ENCODE measurements at regions not wholly inside any gene's neighbourhood (a gene's known extent, or its start where the extent isn't known, plus 50 kb on each side); places are given as distances from the start of the nearest gene placed in this dataset.

DNA sequence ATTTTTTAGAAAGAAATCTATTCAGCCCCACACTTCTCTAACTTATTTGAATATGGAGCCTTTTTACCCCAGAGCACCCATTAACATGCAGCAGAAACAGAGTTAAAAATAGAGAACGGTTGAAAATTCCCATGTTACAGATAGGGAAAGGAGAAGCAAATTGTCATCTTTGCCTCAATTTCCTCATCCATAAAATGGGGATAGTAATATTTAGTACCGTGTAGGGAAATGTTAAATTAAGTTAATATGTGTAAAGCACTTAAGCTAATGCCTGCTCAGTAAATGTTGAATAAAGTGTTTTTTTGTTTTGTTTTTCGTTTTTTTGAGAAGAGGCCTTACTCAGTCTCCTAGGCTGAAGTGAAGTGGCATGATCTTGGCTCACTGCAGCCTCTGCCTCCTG is 50.3 kb downstream of the NAV1 start:
- TF ChIP-seq GLIS3 (CRISPR knock-in tag; IDR thresholded peaks at IDR 0.05) (no peak), ZNF565 (CRISPR knock-in tag; conservative IDR thresholded peaks at IDR 0.05; ENCODE audit: low read depth) (no peak), PPARA (CRISPR knock-in tag; IDR thresholded peaks at IDR 0.05; ENCODE audit: borderline replicate concordance) (no peak), CSDC2 (CRISPR knock-in tag; IDR thresholded peaks at IDR 0.05) (no peak), ARNTL (CRISPR knock-in tag; IDR thresholded peaks at IDR 0.05; ENCODE audit: borderline replicate concordance, low read depth) (no peak), ESRRG (CRISPR knock-in tag; IDR thresholded peaks at IDR 0.05) (no peak), ZFP3 (CRISPR knock-in tag; IDR thresholded peaks at IDR 0.05) (no peak), ZNF70 (CRISPR knock-in tag; IDR thresholded peaks at IDR 0.05) (no peak), BACH2 (CRISPR knock-in tag; IDR thresholded peaks at IDR 0.05; ENCODE audit: borderline replicate concordance) (no peak), ZC3H10 (CRISPR knock-in tag; IDR thresholded peaks at IDR 0.05) (no peak), ISL1 (CRISPR knock-in tag; IDR thresholded peaks at IDR 0.05) (no peak), ZFP30 (CRISPR knock-in tag; IDR thresholded peaks at IDR 0.05) (no peak), SNAI2 (CRISPR knock-in tag; IDR thresholded peaks at IDR 0.05) (no peak), TCF4 (CRISPR knock-in tag; IDR thresholded peaks at IDR 0.05; ENCODE audit: borderline replicate concordance) (no peak), ZNF8 (CRISPR knock-in tag; IDR thresholded peaks at IDR 0.05) (no peak), OSR1 (CRISPR knock-in tag; IDR thresholded peaks at IDR 0.05) (no peak), RARB (CRISPR knock-in tag; IDR thresholded peaks at IDR 0.05) (no peak)
- TF ChIP-seq, protein P1, sequence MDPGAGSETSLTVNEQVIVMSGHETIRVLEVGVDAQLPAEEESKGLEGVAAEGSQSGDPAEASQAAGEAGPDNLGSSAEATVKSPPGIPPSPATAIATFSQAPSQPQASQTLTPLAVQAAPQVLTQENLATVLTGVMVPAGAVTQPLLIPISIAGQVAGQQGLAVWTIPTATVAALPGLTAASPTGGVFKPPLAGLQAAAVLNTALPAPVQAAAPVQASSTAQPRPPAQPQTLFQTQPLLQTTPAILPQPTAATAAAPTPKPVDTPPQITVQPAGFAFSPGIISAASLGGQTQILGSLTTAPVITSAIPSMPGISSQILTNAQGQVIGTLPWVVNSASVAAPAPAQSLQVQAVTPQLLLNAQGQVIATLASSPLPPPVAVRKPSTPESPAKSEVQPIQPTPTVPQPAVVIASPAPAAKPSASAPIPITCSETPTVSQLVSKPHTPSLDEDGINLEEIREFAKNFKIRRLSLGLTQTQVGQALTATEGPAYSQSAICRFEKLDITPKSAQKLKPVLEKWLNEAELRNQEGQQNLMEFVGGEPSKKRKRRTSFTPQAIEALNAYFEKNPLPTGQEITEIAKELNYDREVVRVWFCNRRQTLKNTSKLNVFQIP (CRISPR knock-in tag; IDR thresholded peaks at IDR 0.05; ENCODE audit: borderline replicate concordance, low read depth) = no peak
- TF ChIP-seq, protein P2, sequence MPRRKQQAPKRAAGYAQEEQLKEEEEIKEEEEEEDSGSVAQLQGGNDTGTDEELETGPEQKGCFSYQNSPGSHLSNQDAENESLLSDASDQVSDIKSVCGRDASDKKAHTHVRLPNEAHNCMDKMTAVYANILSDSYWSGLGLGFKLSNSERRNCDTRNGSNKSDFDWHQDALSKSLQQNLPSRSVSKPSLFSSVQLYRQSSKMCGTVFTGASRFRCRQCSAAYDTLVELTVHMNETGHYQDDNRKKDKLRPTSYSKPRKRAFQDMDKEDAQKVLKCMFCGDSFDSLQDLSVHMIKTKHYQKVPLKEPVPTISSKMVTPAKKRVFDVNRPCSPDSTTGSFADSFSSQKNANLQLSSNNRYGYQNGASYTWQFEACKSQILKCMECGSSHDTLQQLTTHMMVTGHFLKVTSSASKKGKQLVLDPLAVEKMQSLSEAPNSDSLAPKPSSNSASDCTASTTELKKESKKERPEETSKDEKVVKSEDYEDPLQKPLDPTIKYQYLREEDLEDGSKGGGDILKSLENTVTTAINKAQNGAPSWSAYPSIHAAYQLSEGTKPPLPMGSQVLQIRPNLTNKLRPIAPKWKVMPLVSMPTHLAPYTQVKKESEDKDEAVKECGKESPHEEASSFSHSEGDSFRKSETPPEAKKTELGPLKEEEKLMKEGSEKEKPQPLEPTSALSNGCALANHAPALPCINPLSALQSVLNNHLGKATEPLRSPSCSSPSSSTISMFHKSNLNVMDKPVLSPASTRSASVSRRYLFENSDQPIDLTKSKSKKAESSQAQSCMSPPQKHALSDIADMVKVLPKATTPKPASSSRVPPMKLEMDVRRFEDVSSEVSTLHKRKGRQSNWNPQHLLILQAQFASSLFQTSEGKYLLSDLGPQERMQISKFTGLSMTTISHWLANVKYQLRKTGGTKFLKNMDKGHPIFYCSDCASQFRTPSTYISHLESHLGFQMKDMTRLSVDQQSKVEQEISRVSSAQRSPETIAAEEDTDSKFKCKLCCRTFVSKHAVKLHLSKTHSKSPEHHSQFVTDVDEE (CRISPR knock-in tag; IDR thresholded peaks at IDR 0.05) = no peak
- TF ChIP-seq, protein P3, sequence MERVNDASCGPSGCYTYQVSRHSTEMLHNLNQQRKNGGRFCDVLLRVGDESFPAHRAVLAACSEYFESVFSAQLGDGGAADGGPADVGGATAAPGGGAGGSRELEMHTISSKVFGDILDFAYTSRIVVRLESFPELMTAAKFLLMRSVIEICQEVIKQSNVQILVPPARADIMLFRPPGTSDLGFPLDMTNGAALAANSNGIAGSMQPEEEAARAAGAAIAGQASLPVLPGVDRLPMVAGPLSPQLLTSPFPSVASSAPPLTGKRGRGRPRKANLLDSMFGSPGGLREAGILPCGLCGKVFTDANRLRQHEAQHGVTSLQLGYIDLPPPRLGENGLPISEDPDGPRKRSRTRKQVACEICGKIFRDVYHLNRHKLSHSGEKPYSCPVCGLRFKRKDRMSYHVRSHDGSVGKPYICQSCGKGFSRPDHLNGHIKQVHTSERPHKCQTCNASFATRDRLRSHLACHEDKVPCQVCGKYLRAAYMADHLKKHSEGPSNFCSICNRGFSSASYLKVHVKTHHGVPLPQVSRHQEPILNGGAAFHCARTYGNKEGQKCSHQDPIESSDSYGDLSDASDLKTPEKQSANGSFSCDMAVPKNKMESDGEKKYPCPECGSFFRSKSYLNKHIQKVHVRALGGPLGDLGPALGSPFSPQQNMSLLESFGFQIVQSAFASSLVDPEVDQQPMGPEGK (CRISPR knock-in tag; IDR thresholded peaks at IDR 0.05; ENCODE audit: borderline replicate concordance) = no peak
- ATAC-seq = no peak

DNA sequence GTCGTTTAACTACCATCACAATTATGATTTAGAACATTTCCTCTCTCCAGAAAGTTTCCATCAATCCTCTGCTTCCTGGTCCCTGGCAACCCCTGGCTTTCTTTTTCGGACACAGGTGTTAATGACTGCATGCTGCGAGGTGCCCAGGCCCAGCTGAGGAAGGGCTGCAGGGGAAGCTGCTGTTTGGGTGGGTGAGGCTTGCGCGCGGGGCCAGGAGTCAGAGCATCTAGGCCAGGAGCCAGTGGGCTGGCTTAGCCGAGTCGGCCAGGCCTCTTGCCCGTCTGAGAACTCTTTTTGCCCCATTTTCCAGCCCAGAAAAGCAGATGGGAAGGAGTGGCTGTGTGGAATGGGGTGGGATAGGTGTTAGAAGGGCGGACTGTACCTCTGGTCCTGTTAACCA is 51.5 kb downstream of the NAV1 start:
- ATAC-seq = no peak
- TF ChIP-seq, protein P3 (CRISPR knock-in tag; IDR thresholded peaks at IDR 0.05; ENCODE audit: borderline replicate concordance) = no peak
- TF ChIP-seq GLIS3 (CRISPR knock-in tag; IDR thresholded peaks at IDR 0.05) = no peak
- no peak for TF ChIP-seq RARB (CRISPR knock-in tag; IDR thresholded peaks at IDR 0.05)
- no peak for TF ChIP-seq ZNF565 (CRISPR knock-in tag; conservative IDR thresholded peaks at IDR 0.05; ENCODE audit: low read depth)

DNA sequence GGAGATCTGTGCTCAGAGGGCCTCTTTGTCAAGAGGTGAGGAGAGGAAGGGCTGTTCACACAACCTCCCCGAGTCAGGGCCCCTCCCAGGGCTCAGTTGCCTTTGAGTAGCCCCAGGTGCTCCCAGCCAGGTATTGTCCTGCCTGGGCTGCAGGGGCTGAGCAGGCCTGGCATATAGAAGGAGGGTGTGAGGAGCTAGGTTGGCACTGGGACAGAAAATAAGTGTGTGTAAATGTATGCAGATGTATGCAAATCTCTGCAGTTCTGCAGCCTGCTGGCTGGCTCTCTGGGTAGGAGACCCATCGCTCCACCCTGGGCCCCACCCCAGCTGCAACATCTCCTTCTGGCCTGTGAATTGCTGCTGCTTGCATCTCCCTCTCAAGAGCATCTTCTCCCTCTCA is 52.4 kb downstream of the NAV1 start:
- no peak for ATAC-seq
- TF ChIP-seq, protein P4, sequence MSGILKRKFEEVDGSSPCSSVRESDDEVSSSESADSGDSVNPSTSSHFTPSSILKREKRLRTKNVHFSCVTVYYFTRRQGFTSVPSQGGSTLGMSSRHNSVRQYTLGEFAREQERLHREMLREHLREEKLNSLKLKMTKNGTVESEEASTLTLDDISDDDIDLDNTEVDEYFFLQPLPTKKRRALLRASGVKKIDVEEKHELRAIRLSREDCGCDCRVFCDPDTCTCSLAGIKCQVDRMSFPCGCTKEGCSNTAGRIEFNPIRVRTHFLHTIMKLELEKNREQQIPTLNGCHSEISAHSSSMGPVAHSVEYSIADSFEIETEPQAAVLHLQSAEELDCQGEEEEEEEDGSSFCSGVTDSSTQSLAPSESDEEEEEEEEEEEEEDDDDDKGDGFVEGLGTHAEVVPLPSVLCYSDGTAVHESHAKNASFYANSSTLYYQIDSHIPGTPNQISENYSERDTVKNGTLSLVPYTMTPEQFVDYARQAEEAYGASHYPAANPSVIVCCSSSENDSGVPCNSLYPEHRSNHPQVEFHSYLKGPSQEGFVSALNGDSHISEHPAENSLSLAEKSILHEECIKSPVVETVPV (CRISPR knock-in tag; IDR thresholded peaks at IDR 0.05) = no peak
- TF ChIP-seq ISL1 (CRISPR knock-in tag; IDR thresholded peaks at IDR 0.05) (no peak), ZNF565 (CRISPR knock-in tag; conservative IDR thresholded peaks at IDR 0.05; ENCODE audit: low read depth) (no peak), ZFP30 (CRISPR knock-in tag; IDR thresholded peaks at IDR 0.05) (no peak), GLIS3 (CRISPR knock-in tag; IDR thresholded peaks at IDR 0.05) (no peak), ZFP3 (CRISPR knock-in tag; IDR thresholded peaks at IDR 0.05) (no peak)
- TF ChIP-seq, protein P5, sequence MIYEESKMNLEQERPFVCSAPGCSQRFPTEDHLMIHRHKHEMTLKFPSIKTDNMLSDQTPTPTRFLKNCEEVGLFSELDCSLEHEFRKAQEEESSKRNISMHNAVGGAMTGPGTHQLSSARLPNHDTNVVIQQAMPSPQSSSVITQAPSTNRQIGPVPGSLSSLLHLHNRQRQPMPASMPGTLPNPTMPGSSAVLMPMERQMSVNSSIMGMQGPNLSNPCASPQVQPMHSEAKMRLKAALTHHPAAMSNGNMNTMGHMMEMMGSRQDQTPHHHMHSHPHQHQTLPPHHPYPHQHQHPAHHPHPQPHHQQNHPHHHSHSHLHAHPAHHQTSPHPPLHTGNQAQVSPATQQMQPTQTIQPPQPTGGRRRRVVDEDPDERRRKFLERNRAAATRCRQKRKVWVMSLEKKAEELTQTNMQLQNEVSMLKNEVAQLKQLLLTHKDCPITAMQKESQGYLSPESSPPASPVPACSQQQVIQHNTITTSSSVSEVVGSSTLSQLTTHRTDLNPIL (CRISPR knock-in tag; IDR thresholded peaks at IDR 0.05; ENCODE audit: low read depth) = no peak
